ENCODE measurements at regions not wholly inside any gene's neighbourhood (a gene's known extent, or its start where the extent isn't known, plus 50 kb on each side); places are given as distances from the start of the nearest gene placed in this dataset.
"Not testable (repeated sequence)": the region's sequence is repeated elsewhere in the genome, so short reads cannot be mapped to it uniquely, and the experiment has no call there.

DNA sequence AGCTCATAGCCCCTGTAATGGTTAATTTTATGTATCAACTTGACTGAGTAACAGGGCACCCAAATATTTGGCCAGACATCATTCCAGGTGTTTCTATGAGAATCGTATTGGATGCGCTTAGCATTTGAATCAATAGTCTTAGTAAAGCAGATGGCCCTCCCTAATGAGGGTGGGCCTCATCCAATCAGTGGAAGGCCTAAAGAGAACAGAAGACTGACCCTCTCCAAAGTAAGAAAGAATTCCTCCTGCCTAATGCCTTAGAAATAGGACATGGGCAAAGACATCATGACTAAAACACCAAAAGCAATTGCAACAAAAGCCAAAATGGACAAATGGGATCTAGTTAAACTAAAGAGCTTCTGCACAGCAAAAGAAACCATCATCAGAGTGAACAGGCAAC is 352.5 kb upstream of the SASH1 start:
- no peak for DNase-seq

GRCh38 chr6:147991961-147992360 is 350.7 kb upstream of the SASH1 start:
- no peak for DNase-seq

- DNase-seq = no peak
Observed at GRCh38 chr6:147999001-147999540, 343.6 kb upstream of the SASH1 start.

DNA sequence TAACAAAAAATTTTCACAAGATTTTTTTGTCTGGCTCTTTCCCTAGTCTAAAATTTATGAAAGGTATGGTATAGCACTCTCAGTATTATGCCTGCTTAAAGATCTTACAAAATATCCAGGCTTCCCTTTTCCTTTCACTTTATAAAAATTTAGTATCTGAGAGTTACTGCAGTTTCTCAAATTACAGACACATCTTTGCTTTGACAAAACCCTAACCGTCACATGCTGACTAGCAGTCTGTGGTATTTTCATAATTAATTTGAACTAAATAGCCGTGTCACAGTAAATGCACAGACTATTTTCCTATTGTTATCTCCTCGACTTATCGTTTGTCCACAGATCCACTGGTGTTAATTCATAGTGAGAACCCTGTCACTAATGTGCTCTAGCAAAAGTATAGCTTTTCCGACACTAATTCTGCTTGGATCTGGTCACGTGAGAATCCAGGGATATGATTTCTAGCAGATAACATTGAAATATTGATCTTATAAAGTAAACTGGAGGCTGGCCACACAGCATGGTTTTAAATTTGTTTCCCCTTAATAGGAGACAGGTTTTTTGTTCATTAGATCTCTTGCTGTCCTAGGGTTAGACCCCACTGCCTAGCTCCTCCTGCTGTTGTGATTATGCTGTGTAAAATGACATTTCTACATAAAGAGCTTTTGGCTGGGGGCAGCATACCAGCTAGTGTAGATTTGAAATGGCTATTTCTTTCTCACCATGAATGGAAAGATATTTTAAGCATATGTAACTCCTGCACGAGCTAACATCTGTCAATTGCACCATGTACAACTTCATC is 340.6 kb upstream of the SASH1 start:
- no peak for DNase-seq

DNA sequence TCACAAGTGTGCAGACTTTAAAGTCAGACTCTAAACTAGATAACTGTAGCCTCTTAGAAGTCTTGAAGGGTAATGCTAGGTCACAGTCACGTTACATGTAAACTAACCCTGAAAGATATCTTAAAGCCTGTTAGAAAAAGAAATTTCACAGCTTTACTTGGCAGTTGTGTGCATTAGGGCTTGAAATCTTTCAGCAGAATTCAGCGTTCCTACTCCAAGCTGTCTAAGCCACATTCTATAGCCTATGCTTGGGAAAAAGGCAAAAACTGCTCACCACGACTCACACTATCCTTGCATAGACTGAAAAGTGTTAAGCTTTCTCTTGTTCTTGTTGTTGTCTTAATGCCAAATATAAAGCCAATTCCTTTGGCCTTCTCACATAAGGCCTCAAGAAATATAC is 338.0 kb upstream of the SASH1 start:
- DNase-seq = no peak

DNA sequence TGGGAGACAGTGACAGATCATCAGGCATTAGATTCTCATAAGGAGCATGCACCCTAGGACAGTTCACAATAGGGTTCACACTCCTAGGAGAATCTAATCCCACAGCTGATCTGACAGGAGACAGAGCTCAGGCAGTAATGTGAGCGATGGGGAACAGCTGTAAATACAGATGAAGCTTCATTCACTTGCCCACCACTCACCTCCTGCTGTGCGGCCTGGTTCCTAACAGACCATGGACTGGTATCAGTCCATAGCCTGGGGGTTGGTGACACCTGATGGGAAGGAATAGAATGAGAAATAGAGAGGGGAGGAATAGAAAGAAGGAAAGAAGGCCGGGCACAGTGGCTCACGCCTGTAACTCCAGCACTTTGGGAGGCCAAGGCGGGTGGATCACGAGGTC is 336.8 kb upstream of the SASH1 start:
- DNase-seq = no peak

DNA sequence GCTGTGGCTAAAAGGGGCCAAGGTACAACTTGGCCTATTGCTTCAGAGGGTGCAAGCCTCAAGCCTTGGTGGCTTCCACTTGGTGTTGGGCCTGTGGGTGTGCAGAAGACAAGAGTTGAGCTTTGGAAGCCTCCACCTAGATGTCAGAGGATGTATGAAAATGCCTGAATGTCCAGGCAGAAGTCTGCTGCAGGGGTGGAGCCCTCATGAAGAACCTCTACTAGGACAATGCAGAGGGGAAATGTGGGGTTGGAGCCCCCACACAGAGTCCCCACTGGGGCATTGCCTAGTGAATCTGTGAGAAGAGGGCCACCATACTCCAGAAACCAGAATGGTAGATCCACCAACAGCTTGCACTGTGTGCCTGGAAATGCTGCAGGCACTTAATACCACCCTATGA is 332.1 kb upstream of the SASH1 start:
- not testable (repeated sequence) for DNase-seq

DNA sequence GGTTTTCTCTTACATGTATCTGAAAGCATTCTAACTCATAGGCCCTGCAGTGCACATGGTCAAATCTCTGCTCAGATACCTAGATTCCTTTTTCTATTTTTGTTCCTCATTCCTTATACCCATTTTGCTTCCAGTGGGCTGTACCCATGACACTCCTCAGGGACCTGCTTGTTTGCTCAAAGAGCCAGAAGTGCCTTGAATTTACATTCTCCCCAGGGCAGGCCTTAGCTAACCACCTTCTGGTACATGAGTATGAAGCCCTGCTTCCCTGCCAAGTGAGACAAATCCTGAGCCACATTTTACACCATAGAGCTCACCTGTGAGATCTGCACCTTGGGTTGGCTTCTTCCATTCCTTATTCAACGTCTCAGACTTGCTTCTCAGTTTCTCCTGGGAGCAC is 326.6 kb upstream of the SASH1 start:
- no peak for DNase-seq

DNA sequence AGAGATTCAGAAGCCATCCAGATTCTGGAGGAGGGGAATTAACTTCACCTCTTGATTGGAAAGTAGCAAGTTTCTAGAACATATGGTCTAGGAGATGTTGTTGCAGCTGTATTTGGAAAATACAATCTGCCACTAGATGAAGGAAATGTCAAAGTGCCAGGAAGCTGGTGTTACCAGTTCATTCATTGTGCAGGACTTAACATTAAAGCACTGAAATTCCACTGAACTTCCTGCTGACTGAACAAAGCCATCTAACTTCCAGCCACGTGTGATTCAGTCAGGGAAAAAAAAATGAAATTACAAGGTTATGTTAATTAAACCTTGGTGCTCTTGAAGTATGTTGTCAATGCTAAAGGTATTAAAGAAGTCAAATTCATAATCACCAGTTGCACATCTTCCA is 321.5 kb upstream of the SASH1 start:
- no peak for DNase-seq

- no peak for DNase-seq
Observed at GRCh38 chr6:148021699-148022098, 320.9 kb upstream of the SASH1 start.

- not testable (repeated sequence) for DNase-seq
Observed at GRCh38 chr6:148022279-148022678, 320.4 kb upstream of the SASH1 start.

DNA sequence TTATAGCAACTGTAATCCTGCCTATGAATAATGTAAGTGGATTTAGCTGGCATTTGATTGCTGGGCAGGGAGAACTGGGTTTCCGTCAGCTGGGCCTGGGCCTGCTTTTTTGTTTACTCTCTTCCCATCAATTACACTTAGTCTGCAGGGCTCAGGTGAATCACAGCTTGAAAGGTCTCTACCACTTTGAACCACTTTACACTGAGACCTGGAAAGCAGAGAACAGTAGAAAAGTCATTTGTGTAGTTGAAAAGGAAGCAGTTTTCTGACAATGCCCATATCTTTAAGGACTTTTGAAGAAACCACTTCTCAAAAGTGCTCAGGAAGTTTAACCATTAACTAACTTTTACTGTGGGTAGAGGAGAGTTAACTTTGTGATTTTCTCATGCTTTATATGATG is 315.4 kb upstream of the SASH1 start:
- no peak for DNase-seq

GRCh38 chr6:148035806-148036390 is 306.7 kb upstream of the SASH1 start:
- no peak for DNase-seq

DNA sequence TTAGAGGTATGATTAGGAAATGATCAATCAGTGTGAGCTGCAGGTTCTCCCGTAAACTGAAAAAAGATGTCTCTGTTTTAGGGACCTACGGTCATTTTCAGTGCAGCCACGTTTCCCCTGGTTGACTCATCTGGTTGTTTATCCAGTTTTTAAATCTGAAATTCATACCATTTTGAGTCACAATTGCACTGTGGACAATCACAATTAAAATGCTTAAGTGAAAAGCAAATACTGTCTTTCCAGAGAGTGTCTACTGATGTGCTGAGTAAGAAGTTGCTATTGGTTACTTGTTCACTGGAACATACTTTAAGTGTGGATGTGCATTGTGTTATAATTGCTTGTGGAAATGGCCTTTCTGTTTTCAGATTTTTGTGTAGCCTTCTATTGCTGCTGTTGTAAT is 305.1 kb upstream of the SASH1 start:
- DNase-seq = no peak

GRCh38 chr6:148041546-148041945 is 301.1 kb upstream of the SASH1 start:
- DNase-seq = no peak

GRCh38 chr6:148042536-148042935 is 300.1 kb upstream of the SASH1 start:
- no peak for DNase-seq

DNA sequence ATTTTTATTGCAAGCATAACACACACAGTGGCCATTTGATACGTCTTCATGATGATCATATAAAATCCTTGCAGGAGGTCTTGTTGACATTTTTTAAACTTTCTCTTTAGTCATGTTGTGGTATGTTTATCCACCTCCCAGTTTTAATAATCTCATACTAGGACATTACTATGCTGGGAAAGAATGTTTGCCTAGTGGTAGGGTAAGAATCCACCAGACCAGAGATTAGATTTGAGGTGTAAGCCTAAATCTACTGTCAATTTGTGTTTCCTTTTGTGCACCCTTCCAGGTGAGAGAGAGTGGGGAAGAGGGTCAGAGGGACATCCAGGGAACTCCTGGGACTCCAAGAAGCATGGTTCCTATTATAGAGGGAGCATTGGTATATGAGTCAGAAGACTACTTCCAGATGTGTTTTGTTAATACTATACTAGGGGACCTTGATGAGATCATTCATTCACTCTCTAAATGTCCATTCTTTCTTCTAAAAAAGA is 298.3 kb upstream of the SASH1 start:
- DNase-seq = no peak

- no peak for DNase-seq
Observed at GRCh38 chr6:148044921-148045320, 297.7 kb upstream of the SASH1 start.

DNA sequence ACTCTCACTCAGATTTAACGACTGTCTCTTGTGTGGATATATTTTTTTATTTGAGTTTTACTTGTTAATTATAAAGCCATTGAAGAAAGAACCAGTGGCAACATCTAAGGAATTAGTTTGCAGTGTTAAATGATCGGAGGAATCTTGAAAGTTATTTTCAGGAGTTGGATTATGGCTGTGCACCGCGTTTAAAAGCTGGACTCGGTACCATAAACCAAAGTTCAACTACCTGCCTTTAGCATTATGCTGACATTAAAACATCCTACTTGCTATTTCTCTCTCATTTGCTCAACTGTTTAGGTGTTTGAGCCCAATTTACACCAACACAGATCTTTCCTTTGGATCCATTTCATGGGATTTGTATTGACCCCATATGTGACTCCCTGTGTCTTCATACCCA is 289.4 kb upstream of the SASH1 start:
- no peak for DNase-seq

DNA sequence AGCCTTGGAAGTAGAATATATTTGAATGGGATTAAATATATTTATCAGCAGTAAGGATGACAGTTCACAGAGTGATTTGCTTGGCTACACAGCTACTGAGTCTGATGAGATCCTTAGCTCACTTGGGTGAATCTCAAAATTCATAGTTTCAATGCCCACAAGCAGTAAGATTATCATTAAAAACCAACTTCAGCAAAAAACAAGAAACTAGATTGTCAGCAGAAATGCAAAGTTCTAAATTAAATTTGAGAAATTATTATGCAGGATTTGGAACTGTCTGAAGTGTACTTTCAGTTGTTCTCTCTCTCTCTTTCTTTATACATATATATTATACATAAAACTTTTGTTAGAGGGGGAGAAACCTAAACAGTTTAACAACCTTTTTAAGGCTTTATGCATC is 288.8 kb upstream of the SASH1 start:
- DNase-seq = no peak

DNA sequence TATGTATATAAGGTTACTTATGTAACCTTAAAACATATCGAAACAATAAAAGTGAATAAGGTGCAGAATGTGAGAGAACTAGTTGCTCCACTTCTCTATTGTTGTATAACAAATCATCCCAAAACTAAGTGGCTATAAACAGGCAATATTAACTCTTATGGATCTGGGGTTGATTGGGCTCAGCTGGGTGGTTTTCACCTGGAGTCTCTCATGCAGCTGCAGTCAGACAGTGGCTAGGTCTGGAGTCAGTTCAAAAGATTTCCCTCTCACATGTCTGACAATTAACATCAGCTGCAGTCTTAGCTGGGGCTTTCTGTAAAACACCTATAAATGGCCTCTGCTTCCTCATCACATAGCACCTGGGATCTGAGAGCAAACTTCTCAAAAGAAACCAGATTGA is 288.4 kb upstream of the SASH1 start:
- DNase-seq = no peak

DNA sequence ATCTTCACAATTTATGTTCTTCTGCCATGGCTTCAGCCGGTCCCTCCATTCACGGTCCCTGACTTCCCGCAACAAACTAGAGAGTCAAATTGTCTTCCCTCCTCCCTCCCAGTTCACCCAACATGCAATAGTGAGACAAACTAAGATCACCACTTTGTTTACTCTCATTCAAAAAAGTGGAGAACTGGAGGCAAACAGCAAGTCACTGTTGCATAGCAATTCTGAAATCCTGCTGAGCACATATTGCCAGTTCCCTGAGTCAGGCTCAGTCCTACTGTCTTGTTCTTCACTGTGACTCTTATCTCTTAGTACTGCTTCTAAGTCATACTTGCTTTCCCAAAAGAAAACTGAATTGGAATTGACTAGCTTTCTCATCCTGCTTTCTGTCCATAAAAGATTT is 287.2 kb upstream of the SASH1 start:
- no peak for DNase-seq

GRCh38 chr6:148059869-148060268 is 282.8 kb upstream of the SASH1 start:
- no peak for DNase-seq

GRCh38 chr6:148064406-148065134 is 278.1 kb upstream of the SASH1 start:
- no peak for DNase-seq

Data from effector CD8-positive, alpha-beta T cell (primary cell).